K562 (cell line): ENCODE measurements at regions not wholly inside any gene's neighbourhood (a gene's known extent, or its start where the extent isn't known, plus 50 kb on each side); places are given as distances from the start of the nearest gene placed in this dataset.

Experiments used
- ATAC-seq: fragments of 200-7000 bp; cut with Tn5 transposase; 3 replicates; pipeline ENCODE4 v1.9.1; 2020; ENCODE audit warnings: moderate library complexity
- BruUV-seq: library from RNA; stranded (reverse); fragments of 400-500 nt; replicated peaks from 2 replicates; lab custom pipeline; 2021; lab: Mats Ljungman, UMichigan
- CTCF ChIA-PET: fragments of 300-600 bp; formaldehyde crosslinking; extraction: SDS; loops from one replicate; lab custom pipeline; 2021; ENCODE audit warnings: low intra/inter-chr PET ratio; lab: Yijun Ruan, JAX
- POLR2A ChIA-PET: fragments of 300-600, 350-650 bp; sonication (Branson Sonifier 250); formaldehyde crosslinking; extraction: SDS; loops from one replicate; lab custom pipeline; 2021; ENCODE audit warnings: antibody characterized with exemption, inconsistent platforms; lab: Yijun Ruan, JAX
- DNase-seq, 4 experiments: peaks; one replicate each; pipeline versions ENCODE4 v3.0.0 to v3.0.0-alpha.2; 2011 to 2018; ENCODE audit warnings: low spot score in 3 of 4, mixed read lengths in 3 of 4; ENCODE audit errors: extremely low read depth in 1 of 4
- FAIRE-seq: peaks from 2 replicates; lab custom pipeline; 2011; peaks lifted over from hg19 to GRCh38; lab: Jason Lieb, UNC
- H2AFZ ChIP-seq: 2 replicates; pipeline ENCODE4 v1.6.0; 2011; ENCODE audit warnings: low read depth, low read length, control low read depth, inconsistent platforms
- H3K27ac ChIP-seq: fragments of 200-600 bp; 3 replicates; pipeline ENCODE4 v1.8.0; 2011; ENCODE audit warnings: low read depth, mild to moderate bottlenecking, control low read depth, inconsistent platforms, low read length, moderate library complexity, mixed read lengths; ENCODE audit errors: extremely low read depth
- H3K27me3 ChIP-seq, 2 experiments: fragments of 300-600 bp in 1 of 2; 2 replicates in 1 of 2; 3 replicates in 1 of 2; pipeline versions ENCODE4 v1.6.0 to v1.8.0; 2011; ENCODE audit warnings: inconsistent platforms in 2 of 2, low read length in 2 of 2, mild to moderate bottlenecking in 1 of 2, mixed read lengths in 1 of 2, moderate library complexity in 1 of 2; ENCODE audit not compliant: control insufficient read depth in 2 of 2, insufficient read depth in 2 of 2
- H3K36me3 ChIP-seq: fragments of 300-600 bp; 3 replicates; pipeline ENCODE4 v1.8.0; 2011; ENCODE audit warnings: mild to moderate bottlenecking, low read length, inconsistent platforms; ENCODE audit not compliant: control insufficient read depth, insufficient read depth
- H3K4me1 ChIP-seq, 2 experiments: fragments of 200-600 bp in 1 of 2; replicated peaks in 1 of 2; 2 replicates in 1 of 2; 3 replicates in 1 of 2; pipeline versions ENCODE4 v1.5.1 to v1.8.0; 2011; ENCODE audit warnings: inconsistent platforms in 2 of 2, low read length in 2 of 2, mild to moderate bottlenecking in 1 of 2, mixed read lengths in 1 of 2, moderate library complexity in 1 of 2; ENCODE audit not compliant: control insufficient read depth in 2 of 2, insufficient read depth in 2 of 2
- H3K4me2 ChIP-seq: 2 replicates; pipeline ENCODE4 v1.6.1; 2011; ENCODE audit warnings: low read length, control low read depth, inconsistent platforms, mixed read lengths; ENCODE audit not compliant: insufficient read depth
- H3K4me3 ChIP-seq: fragments of 200-600 bp; sonication (generic), shearing (Covaris generic); 2 replicates; pipeline ENCODE4 v1.5.1; 2016; ENCODE audit warnings: control low read depth, inconsistent platforms
- H3K79me2 ChIP-seq: fragments of 200-600 bp; 3 replicates; pipeline ENCODE4 v1.8.0; 2011; ENCODE audit warnings: low read length, inconsistent platforms; ENCODE audit not compliant: control insufficient read depth, insufficient read depth
- H3K9ac ChIP-seq, 2 experiments: 2 replicates each; pipeline versions ENCODE4 v1.6.0 to v1.6.1; 2011; ENCODE audit warnings: low read depth in 2 of 2, low read length in 2 of 2, control low read depth in 1 of 2, inconsistent platforms in 1 of 2, mild to moderate bottlenecking in 1 of 2, mixed read lengths in 1 of 2; ENCODE audit not compliant: insufficient read depth in 1 of 2
- H3K9me1 ChIP-seq: one replicate; pipeline ENCODE4 v1.6.0; 2011; ENCODE audit warnings: inconsistent platforms, mild to moderate bottlenecking, low read length, moderate library complexity; ENCODE audit not compliant: control insufficient read depth, insufficient read depth
- H3K9me3 ChIP-seq: replicated peaks from 2 replicates; pipeline ENCODE4 v1.5.1; 2011; ENCODE audit warnings: low read depth, low read length, inconsistent platforms; ENCODE audit not compliant: control insufficient read depth, insufficient read depth
- H4K20me1 ChIP-seq: replicated peaks from 2 replicates; pipeline ENCODE4 v1.6.1; 2011; ENCODE audit warnings: low read length, inconsistent platforms, mixed read lengths; ENCODE audit not compliant: control insufficient read depth, insufficient read depth
- ASH1L ChIP-seq: fragments of 450-650 bp; IDR thresholded peaks from 2 replicates; pipeline ENCODE4 v1.6.1; 2018; ENCODE audit warnings: borderline replicate concordance, mild to moderate bottlenecking, low read depth; ENCODE audit not compliant: partially characterized antibody
- CBFA2T3 ChIP-seq: fragments of 450-650 bp; IDR thresholded peaks from 2 replicates; pipeline ENCODE4 v1.6.1; 2017
- DNMT1 ChIP-seq: fragments of 450-650 bp; IDR thresholded peaks from 2 replicates; pipeline ENCODE4 v1.6.1; 2016; ENCODE audit warnings: antibody characterized with exemption, mild to moderate bottlenecking
- ELF2 ChIP-seq: fragments of 250-450 bp; sonication (Bioruptor Pico); IDR thresholded peaks from 2 replicates; pipeline ENCODE4 v1.5.0; 2021; ENCODE audit warnings: mild to moderate bottlenecking
- HLTF ChIP-seq: fragments of 450-650 bp; IDR thresholded peaks from 2 replicates; pipeline ENCODE4 v1.6.1; 2016
- JUND ChIP-seq, 2 experiments: IDR thresholded peaks; 2 replicates in 1 of 2; 3 replicates in 1 of 2; pipeline ENCODE4 v1.6.1; 2011; ENCODE audit warnings: borderline replicate concordance in 2 of 2, low read depth in 2 of 2, low read length in 2 of 2, improper control_type of control experiment in 1 of 2, missing biosample characterization in 1 of 2, missing genetic modification characterization in 1 of 2, missing genetic modification reagents in 1 of 2
- SMARCE1 ChIP-seq: fragments of 450-650 bp; IDR thresholded peaks from 2 replicates; pipeline ENCODE4 v1.7.1; 2016; ENCODE audit warnings: mild to moderate bottlenecking
- ZNF274 ChIP-seq: IDR thresholded peaks from 2 replicates; pipeline ENCODE4 v1.6.1; 2011; ENCODE audit warnings: low read depth, mild to moderate bottlenecking, low read length, moderate library complexity, borderline replicate concordance
- WGBS: fragments of 100-300 bp; shearing (Covaris generic); methylation state at CpG from one replicate; pipeline ENCODE4 v1.1.6; 2016; ENCODE audit warnings: low coverage, mixed read lengths; ENCODE audit not compliant: insufficient coverage; ENCODE audit errors: missing lambda C conversion rate; 5-methylcytosine and 5-hydroxymethylcytosine counted together
- in situ Hi-C: fragments of 300-500 bp; cut with MboI; formaldehyde crosslinking; loops from 4 replicates; pipeline ENCODE4 v1.15.0; 2018; ENCODE audit warnings: inconsistent platforms, mixed read lengths
- intact Hi-C: fragments of 100-400 bp; cut with micrococcal nuclease; formaldehyde crosslinking; loops from 2 replicates; pipeline ENCODE4 v1.14.2; 2022
- TF ChIP-seq, protein P1 (sequence below): sonication (generic); formaldehyde crosslinking; IDR thresholded peaks from 2 replicates; pipeline ENCODE4 v1.8.0; 2022; ENCODE audit warnings: mild to moderate bottlenecking, missing genetic modification reagents
- TF ChIP-seq, protein P2 (sequence below): fragments of 450-650 bp; IDR thresholded peaks from 2 replicates; pipeline ENCODE4 v1.6.1; 2017; ENCODE audit warnings: mild to moderate bottlenecking, moderate library complexity
- TF ChIP-seq, protein P3 (sequence below): fragments of 250-450 bp; sonication (Bioruptor Pico); IDR thresholded peaks from 2 replicates; pipeline ENCODE4 v1.5.0; 2022; ENCODE audit warnings: mild to moderate bottlenecking

DNA sequence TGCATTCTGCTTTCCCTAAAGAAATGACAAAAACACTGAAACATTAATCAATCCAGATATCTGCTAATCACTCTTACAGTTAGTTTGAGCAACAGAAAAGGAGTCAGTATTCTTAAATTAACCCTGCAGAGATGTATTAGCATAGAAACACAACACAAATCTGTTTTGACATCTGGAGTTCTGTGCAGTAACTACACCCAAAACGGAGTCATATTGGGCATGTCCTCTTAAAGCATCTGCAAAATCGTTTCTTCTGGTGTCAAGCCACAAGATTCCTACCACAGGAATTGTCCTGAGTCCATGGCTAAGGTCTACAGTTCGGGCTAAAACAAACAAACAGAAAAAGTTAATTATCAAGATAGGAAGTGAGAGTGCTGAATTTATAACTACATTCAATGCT, 332.1 kb upstream of the PKN2 start:
- no peak overlapping the region for H3K27ac ChIP-seq
- H3K9ac ChIP-seq: no peak overlapping the region
- H3K27me3 ChIP-seq: no peaks in the 10 kb centered on the region
- no peak overlapping the region for H3K4me3 ChIP-seq
- H3K9me1 ChIP-seq: no peaks in the 10 kb centered on the region
- BruUV-seq: no TSS peak
- no peaks in the 10 kb centered on the region for H3K9me3 ChIP-seq
- no peak for ATAC-seq
- H3K4me1 ChIP-seq: no peaks in the 10 kb centered on the region
- H4K20me1 ChIP-seq: no peaks in the 10 kb centered on the region
- no peaks in the 10 kb centered on the region for H3K79me2 ChIP-seq
- ChIA-PET POLR2A (no interaction called here), CTCF (no interaction called here)
- FAIRE-seq: no peak
- DNase-seq: no peak
- in situ Hi-C loops (no loop called here), intact Hi-C loops (no loop called here)
- H3K4me2 ChIP-seq: no peak overlapping the region
- H2AFZ ChIP-seq: no peak overlapping the region
- 0% methylated on average over 3 of the region's 3 CpGs for WGBS
- no peaks in the 10 kb centered on the region for H3K36me3 ChIP-seq
- TF ChIP-seq ASH1L: no peak
- TF ChIP-seq, protein P1, sequence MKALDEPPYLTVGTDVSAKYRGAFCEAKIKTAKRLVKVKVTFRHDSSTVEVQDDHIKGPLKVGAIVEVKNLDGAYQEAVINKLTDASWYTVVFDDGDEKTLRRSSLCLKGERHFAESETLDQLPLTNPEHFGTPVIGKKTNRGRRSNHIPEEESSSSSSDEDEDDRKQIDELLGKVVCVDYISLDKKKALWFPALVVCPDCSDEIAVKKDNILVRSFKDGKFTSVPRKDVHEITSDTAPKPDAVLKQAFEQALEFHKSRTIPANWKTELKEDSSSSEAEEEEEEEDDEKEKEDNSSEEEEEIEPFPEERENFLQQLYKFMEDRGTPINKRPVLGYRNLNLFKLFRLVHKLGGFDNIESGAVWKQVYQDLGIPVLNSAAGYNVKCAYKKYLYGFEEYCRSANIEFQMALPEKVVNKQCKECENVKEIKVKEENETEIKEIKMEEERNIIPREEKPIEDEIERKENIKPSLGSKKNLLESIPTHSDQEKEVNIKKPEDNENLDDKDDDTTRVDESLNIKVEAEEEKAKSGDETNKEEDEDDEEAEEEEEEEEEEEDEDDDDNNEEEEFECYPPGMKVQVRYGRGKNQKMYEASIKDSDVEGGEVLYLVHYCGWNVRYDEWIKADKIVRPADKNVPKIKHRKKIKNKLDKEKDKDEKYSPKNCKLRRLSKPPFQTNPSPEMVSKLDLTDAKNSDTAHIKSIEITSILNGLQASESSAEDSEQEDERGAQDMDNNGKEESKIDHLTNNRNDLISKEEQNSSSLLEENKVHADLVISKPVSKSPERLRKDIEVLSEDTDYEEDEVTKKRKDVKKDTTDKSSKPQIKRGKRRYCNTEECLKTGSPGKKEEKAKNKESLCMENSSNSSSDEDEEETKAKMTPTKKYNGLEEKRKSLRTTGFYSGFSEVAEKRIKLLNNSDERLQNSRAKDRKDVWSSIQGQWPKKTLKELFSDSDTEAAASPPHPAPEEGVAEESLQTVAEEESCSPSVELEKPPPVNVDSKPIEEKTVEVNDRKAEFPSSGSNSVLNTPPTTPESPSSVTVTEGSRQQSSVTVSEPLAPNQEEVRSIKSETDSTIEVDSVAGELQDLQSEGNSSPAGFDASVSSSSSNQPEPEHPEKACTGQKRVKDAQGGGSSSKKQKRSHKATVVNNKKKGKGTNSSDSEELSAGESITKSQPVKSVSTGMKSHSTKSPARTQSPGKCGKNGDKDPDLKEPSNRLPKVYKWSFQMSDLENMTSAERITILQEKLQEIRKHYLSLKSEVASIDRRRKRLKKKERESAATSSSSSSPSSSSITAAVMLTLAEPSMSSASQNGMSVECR: no peak
- TF ChIP-seq HLTF: no peak
- TF ChIP-seq CBFA2T3: no peak
- TF ChIP-seq, protein P2, sequence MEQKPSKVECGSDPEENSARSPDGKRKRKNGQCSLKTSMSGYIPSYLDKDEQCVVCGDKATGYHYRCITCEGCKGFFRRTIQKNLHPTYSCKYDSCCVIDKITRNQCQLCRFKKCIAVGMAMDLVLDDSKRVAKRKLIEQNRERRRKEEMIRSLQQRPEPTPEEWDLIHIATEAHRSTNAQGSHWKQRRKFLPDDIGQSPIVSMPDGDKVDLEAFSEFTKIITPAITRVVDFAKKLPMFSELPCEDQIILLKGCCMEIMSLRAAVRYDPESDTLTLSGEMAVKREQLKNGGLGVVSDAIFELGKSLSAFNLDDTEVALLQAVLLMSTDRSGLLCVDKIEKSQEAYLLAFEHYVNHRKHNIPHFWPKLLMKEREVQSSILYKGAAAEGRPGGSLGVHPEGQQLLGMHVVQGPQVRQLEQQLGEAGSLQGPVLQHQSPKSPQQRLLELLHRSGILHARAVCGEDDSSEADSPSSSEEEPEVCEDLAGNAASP: no peak
- no peak for TF ChIP-seq ELF2
- TF ChIP-seq, protein P3, sequence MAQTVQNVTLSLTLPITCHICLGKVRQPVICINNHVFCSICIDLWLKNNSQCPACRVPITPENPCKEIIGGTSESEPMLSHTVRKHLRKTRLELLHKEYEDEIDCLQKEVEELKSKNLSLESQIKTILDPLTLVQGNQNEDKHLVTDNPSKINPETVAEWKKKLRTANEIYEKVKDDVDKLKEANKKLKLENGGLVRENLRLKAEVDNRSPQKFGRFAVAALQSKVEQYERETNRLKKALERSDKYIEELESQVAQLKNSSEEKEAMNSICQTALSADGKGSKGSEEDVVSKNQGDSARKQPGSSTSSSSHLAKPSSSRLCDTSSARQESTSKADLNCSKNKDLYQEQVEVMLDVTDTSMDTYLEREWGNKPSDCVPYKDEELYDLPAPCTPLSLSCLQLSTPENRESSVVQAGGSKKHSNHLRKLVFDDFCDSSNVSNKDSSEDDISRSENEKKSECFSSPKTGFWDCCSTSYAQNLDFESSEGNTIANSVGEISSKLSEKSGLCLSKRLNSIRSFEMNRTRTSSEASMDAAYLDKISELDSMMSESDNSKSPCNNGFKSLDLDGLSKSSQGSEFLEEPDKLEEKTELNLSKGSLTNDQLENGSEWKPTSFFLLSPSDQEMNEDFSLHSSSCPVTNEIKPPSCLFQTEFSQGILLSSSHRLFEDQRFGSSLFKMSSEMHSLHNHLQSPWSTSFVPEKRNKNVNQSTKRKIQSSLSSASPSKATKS (CRISPR knock-in tag): no peak
- no peak for TF ChIP-seq ZNF274
- TF ChIP-seq JUND (IDR thresholded peaks at IDR 0.05; ENCODE audit: borderline replicate concordance, low read depth, low read length): no peak
- no peak for TF ChIP-seq JUND (tag; IDR thresholded peaks at IDR 0.05; ENCODE audit: borderline replicate concordance, low read depth, low read length)
- no peak for TF ChIP-seq SMARCE1
- no peak for TF ChIP-seq DNMT1
